HPDE6-E6E7 (cell line): ENCODE measurements at regions not wholly inside any gene's neighbourhood (a gene's known extent, or its start where the extent isn't known, plus 50 kb on each side); places are given as distances from the start of the nearest gene placed in this dataset.
"Not testable (repeated sequence)": the region's sequence is repeated elsewhere in the genome, so short reads cannot be mapped to it uniquely, and the experiment has no call there.

Experiments used
- DNase-seq: peaks from one replicate; pipeline ENCODE4 v3.0.0; 2011; ENCODE audit warnings: missing footprints; ENCODE audit errors: extremely low spot score

DNA sequence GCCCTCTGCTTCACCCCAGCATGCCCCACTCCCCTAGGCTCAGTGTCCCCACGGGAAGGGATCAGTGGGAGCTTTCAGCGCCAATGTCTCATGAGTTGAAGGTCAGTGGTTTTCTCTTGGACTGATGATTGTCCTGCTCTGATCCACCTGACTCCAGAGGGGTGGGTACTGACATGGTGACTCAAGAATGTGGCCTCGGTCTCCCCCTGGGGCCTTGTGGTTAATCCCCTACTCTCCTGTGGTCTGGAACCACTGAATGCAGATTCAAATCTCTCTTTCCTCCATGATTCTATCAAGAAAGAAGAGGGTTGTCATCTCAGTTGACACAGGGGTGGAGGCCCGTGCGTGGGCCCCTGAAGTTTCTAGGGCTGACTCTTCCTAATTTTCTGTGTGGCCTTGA lies 176.9 kb downstream of the RPS24 start:
- no peak for DNase-seq

DNA sequence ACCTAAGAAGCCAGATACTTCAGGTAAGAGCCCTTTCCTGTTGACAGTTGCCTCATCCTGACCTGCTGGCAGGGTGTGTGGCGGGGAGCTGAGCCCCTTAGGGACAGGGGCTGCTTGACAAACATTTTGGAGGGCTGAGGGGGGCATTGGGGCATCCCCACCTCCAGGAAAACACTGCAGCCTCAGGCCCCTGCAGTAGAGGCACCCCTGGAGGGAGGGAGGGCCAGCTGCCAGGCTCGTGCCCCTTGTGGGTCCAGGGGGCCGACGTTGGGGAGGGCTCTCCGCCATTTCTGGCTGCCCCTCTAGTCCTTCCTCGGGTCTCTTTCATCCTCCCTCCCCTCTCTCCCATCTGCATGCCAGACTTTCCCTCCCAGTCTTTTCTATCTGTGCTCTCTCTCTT lies 177.3 kb downstream of the RPS24 start:
- DNase-seq, result no peak

DNA sequence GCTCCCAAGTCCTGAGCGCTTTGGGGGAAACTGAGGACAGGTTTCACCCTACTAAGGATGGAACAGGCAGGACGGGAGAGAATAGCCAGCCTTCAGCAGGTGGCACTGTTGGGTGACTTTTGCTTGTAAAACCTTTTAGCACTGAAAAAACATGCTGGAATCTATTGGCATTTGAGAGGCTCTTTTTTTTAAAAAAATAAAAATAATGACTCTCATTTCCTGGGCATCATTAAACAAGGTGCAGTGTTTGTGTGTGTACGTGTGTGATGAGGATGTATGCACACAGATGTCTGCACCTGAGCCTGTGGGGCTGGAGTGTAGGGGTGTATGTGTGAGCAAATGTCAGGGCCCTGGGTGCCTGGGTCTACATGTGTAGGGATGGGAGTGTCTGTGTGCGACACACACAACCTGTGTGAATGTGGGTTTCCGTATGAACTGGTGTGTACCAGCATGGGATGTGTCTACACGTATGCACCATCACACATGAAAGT lies 177.9 kb downstream of the RPS24 start:
- DNase-seq, result no peak

DNA sequence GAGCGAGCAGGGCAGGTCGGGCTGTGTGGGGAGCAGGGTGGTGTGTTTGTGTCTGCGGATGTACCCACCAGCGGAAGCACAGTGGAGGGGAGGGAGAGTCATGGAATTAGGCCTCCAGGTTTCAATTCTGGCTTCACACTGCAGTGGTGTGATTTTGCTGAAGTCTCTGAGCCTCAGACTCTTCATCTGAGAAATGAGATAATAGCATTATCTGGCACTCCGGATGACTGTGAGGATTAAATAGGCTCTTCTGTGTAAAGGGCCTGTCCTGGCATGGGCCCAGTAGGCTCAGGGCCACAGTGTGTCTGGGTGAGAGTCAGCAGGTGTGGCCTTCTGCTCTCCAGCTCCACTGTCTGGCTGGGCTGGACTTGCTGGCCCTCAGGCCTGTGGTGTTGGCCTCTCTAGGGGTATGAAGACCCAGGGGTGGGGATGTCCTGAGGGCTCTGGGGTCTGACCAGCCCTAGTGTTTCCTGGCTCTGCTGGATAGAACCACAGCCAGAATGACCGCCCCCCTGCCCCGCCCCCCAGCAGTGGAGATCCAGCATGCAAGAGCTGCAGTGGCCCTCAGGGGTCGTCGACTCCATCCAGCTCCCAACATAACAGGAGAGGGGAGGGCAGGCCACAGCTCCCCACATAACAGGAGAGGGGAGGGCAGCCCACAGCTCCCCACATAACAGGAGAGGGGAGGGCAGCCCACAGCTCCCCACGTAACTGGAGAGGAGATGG lies 178.6 kb downstream of the RPS24 start:
- DNase-seq, result no peak

DNA sequence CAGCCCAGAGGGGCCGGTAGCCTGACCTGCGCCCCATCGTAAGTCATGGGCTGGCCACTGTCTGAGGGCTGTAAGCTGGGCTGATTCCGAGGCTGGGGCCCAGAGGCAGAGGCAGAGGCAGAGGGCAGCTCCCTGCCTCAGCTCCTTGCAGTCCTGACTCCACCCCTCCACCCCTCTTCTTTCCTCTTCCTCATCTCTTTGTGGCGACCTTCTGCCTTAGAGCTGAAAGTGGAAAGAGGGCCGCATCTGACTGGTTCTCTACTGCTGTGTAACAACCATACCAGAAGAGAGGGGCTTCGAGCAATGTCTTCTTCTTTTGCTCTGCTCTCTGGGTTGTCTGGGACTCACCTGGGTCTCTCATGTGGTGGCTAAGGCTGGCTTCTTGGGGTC lies 179.1 kb downstream of the RPS24 start:
- DNase-seq, result no peak

DNA sequence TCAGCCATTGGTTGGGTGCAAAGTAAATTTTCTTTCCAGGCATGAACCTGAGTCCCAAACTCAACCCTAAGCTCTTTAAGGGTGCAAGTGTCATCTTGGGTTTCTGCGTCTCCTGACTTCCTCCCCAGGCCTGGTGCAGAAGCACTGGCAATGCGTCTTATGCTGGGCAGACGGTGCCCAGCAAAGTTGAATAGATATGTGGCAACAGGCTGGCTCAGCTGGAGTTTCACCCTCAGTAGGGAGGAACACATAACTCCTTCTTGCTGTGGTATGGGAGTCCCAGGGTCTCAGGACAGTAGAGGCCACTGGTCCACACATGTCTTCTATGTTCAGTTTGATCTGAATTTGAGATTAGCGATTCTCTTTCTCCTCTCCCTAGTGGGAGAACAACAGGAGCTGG lies 181.3 kb downstream of the RPS24 start:
- no peak for DNase-seq

DNA sequence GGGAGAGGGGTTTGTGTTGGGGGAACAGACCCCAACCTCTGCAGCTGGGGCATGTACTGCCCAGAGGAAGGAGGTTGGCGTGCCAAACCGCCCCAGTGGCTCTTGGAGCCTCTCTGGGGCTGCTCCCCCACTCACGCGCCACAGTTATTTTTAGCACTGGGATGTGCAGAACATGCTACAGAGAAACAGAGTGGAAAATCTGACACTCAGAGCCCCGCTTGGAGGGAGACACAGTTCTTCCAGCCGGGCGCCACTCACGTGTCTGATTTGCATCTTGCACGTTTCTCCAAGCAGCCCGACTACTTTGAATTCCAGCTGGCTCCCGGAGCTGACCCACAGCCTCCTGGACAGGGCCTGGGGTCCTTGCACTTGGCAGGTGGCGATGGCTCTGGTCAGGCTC lies 182.0 kb downstream of the RPS24 start:
- DNase-seq, result no peak

DNA sequence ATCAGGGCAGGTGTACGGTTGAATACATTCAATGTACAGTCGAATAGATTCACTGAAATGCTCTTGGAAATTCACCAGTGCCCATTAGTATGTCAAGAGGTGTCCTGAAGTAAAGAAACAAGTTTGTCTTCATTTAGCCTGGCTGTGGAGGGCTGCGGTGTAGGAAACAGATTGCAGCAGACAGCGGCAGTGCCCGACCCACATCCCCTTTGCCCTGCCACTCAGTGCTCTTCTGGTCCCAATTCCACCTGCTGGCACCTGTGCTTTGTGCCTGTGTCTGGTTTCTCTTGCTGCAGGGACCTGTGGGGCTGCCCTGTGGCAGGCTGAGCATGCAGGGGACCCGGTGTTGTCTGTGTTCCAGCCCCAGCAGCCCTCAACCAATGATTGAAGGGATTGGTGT lies 183.7 kb downstream of the RPS24 start:
- DNase-seq, result no peak

DNA sequence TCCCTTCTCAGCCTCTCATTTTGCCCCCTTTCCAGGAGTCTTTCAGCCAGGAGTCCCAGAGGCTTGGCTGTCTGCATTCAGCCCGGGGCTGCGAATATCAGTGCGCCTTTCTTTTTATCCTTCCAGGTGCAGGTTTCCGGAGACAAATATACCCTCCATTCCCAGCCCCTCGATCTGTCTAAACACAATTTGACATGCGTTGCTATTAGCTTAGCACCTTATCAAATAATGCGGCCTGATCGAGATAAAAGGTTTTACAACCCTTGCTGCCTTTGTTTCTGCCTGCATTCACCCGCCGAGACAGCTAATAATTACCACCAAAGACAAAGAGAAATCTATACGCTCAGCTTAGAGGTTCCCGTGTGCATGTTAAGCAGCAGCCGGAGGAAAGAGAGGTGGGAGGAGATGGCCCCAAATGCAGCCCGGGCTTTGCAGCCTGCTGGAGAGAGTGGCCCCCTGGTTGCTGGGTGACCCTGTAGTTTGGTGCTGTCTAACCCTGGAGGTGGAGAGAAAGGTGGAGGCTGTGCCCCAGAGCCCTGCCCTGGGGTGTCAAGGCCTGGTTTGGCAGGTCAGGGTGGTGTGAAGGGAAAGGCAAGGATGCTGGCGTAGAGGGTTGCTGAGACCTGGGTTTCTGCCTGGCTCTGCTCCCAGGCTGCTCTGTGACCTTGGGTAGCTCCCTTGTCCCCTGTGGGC lies 185.3 kb downstream of the RPS24 start:
- no peak for DNase-seq

DNA sequence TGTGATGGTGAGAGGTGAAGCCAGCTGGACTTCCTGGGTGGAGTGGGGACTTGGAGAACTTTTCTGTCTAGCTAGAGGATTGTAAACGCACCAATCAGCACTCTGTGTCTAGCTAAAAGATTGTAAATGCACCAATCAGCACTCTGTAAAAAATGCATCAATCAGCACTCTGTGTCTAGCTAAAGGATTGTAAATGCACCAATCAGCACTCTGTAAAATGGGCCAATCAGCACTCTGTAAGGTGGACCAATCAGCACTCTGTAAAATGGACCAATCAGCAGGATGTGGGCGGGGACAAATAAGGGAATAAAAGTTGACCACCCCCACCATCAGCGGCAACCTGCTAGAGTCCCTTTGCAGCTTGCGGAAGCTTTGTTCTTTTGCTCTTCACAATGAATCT lies 185.9 kb downstream of the RPS24 start:
- DNase-seq, result not testable (repeated sequence)

DNA sequence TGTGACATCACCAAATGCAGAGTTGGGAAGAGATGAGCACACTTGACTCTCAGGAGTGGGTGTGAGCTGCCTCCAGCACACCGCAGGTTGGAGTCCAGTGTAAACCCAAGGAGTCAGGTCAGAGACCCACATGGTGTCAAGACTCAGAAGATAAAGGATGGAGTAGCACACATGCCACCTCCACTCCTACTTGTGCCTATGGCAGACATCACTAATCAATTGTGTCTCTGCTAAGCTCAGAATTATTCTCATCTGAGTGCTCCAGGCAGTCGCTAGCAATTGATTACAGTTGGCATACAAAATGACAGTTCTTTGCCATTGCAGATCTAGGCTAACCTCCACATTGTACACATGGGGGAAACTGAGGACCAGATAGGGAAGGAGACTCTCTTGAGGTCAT lies 187.1 kb downstream of the RPS24 start:
- DNase-seq, result no peak

DNA sequence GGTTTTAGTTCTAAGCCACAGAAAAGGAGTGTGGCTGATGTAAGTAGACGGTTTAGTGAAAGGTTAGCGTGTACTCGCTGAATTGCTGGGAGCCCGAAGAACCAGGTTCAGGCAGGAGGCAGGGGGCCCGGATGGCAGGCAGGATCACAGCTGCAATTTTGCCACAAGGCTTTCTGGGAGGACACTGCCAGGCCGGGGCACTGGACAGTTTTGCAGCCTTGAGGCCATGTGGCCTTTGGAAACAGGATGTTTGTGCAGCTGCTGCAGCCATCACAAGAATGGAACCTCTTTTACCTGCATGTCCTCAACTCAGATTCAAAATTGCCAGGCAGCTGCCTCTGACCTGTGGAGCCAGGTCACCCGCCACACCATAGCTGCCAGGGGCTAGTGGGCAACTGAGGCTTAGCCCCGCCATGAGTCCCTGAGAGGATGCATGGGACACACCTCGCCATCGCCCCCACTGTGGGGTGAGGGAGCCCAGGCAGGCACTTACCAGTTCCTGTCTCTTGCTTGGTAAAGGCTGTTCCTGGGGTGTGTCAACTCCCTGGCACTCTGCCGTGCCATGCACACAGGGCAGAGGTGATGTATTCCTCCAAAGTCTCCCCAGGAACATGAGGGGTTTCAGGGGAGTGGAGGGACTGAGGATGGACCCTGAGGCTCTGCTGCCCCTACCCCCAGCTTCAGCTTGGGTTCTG lies 188.6 kb downstream of the RPS24 start:
- no peak for DNase-seq

DNA sequence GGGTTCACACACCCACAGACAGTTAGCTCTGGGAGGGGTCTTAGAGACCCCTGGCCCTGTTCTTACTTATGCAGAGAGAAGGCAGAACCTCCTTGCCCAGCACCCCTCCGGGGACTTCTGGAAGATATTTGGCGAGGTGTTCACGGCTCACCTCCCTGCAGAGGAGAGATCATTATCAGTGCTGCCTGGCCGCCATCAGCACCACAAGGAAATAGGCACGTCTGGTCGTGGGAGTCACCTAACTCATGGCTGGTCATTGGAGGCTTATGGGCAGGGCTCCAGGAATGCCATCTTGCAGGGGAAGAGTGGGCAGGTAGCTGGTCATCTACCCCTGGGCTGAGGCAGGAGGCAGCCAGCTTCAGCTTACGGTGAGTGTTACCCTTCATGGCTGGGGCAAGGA lies 189.4 kb downstream of the RPS24 start:
- no peak for DNase-seq

DNA sequence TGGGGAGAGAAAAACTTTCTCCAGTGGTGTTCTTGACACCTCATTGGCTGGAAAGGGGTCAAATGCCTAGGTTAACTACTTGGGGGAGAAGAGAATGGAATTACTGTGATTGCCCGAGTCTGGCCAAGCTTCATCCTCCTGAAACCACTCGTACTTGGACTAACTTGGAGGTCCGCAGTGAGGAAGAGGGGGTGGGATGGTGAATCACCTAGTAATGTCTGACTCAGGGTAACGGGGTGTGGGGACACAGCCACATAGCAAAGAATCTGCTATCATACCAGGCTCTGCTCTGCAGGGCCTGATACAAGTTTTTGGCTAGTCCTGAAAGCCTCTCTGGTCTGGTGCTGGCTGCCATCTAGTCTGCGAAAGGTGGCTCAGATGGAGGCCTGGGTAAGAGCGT lies 190.9 kb downstream of the RPS24 start:
- no peak for DNase-seq

DNA sequence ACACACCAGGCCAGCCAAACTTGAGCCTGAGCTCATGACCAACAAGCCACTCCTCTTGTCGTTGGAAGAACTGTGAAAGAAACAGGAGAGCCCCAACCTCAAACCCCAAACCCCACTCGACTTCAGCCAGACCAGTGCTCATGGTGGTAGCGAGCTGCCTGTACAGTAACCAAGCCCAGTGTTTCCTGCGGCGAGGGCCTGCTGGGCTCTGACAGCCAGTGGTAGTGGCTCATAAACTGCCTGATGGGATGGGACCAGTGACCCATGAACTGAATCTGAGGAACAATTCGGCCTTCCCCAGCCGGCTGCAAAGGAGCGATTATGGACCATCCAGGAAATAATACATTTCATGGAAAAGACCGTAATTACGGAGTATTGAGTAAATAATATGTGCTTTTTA lies 191.9 kb downstream of the RPS24 start:
- DNase-seq, result no peak

DNA sequence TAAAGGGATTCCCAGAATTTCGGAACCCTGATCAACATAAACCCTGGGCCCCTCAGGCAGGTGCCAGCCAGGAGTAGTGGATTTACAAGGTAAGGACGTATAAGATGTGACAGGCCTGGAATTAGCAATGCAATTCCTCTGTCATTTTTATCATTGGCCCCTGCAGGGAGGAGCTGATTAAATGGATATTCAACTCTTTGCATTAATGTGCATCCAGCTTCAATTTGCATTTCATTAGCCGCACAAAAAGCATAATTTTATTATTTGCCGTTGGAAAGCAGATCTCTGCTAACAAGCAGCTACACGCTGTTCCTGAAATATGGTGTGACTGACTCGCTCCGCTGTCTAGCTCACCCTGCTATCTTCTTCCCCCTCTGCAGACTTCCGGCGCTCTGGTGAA lies 195.8 kb downstream of the RPS24 start:
- no peak for DNase-seq

DNA sequence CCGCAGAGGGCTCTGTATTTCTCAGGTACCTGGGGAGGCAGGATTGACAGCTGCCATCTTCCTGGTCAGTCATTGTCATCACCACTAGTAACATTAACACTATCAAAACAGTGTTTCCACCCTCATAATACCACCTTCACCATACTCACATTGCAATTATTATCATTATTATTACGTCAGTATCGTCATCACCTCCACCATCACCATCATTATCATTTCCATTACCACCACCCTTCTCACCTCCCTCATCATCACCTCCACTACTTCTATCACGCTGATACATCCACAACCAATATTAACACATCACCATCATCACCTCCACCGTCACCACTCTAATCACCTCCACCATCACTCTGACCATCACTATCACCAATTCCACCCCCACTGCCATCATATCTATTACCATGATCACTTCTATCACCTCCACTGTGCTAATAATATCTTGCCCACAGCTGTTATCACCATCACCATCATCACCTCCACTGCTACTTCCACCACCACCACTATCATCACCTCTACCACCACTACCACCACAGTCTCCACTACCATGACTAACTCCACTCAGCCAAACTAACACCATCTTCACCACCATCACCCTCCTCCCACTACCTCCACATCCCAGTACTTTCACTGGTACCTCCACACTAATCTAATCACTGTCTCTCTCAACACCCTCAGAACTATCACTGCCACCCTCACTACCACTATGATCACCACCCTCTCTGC lies 196.4 kb downstream of the RPS24 start:
- DNase-seq, result no peak

DNA sequence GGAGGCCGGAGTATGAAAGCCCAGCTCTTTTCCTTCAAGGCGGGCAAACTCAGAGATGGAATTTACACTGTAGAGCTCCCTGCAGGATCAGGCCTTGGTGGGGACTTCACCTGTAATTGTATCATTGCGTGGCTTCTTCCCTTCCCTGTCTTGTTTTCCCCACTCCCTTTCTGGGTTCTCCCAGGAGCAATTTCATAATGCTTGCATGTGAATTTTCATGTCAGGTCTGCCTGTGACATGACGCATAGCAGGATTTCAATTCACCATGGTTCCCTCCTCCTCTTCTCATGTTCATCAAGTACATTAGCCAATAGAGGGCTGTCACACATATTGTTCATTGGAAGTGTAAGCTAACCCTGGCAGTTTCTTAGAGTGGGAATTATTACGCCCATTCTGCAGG lies 197.7 kb downstream of the RPS24 start:
- DNase-seq, result no peak

DNA sequence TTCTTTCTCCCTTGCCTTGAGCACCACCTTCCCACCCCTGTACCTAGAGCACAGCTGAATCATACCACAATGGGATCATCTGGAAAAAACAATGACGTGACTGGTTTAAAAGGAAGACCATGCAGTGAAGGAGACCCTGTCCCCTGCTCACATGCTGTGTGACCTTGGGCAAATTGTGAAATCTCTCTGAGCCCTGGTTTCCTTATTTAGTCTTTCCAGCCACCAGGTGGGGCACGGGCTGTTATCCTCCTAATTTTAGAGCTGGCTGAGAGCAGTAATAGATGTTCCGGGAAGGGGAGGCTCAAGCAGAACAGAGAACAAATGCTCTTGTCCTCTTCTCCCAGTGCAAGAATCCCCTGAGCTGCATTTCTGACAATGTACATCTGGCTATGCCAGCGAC lies 198.3 kb downstream of the RPS24 start:
- no peak for DNase-seq

DNA sequence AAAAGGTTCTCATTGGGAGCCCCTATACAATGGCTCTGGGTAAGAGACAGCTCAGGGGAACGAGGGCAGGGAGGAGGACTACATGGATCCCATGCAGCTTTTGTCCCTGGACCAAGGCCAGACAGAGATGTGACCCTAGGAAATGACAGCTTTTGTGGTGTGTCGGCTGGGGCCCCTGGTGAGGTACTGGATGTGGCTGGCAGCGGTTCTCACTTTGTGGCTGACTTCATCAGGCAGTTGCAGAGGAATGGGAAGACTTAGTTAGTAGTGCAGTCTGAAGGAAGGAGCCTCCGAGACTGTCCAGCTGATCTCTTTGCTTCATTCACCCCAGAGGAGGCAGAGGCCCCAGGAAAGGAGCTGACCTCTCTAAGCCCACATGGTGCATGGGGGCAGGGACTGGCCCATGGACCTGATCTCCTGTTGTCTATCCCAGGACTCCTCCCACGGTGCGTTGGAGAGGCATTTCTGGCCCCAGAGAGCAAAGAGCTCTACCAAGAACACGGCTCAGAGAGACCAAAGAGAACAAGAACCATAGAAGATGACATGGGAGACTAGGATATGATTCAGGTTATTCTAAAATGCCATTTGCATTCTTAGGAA lies 202.9 kb downstream of the RPS24 start:
- DNase-seq, result no peak

DNA sequence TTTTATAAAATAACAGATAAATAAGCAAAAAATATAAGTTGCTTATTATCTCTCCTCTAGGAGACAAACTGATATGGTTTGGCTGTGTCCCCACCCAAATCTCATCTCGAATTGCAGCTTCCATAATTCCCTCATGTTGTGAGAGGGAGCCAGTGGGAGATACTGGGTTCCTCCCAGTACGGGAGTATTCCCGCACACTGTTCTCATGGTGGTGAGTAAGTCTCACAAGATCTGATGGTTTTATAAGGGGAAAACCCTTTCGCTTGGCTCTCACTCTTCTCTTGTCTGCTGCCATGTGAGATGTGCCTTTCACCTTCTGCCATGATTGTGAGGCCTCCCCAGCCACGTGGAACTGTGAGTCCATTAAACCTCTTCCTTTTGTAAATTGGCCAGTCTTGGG lies 204.3 kb downstream of the RPS24 start:
- not testable (repeated sequence) for DNase-seq

DNA sequence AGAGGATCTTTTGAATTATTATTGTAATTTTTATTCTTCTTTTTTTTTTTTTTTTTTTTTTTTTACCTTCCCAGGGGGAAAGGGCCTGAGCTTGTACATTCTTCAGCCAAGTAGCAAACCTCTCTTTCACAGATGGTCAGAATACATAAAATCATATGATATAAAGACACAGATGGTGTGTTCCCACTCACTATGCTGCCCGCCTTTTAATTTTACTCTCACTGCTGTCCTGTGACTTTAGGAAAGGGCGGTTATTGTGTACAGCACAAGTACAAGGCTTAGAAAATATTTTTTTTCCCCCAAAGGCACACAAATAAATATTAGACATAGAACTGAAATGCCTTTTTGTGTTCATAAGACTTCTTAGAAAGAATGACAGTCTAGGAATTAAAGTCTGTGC lies 213.6 kb downstream of the RPS24 start:
- DNase-seq, result no peak
